H1 (cell line): ENCODE measurements at regions not wholly inside any gene's neighbourhood (a gene's known extent, or its start where the extent isn't known, plus 50 kb on each side); places are given as distances from the start of the nearest gene placed in this dataset.
"Not testable (repeated sequence)": the region's sequence is repeated elsewhere in the genome, so short reads cannot be mapped to it uniquely, and the experiment has no call there.

ENCODE experiments used
- CTCF ChIA-PET: fragments of 300-600 bp; sonication (Branson Sonifier 250); formaldehyde crosslinking; loops from one replicate; lab custom pipeline; 2021; ENCODE audit not compliant: partially characterized antibody; lab: Charles Lee
- POLR2A ChIA-PET: fragments of 300-600 bp; sonication (Branson Sonifier 250); formaldehyde crosslinking; loops from one replicate; lab custom pipeline; 2021; ENCODE audit warnings: inconsistent platforms; ENCODE audit not compliant: partially characterized antibody; lab: Charles Lee
- DNase-seq, 2 experiments: peaks; one replicate each; pipeline versions ENCODE4 v3.0.0 to v3.0.0-alpha.2; 2010 to 2022; ENCODE audit warnings: low spot score in 2 of 2, low read depth in 1 of 2, mixed read lengths in 1 of 2
- FAIRE-seq: peaks from 2 replicates; lab custom pipeline; 2011; peaks lifted over from hg19 to GRCh38; lab: Jason Lieb, UNC
- H2AFZ ChIP-seq: 2 replicates; pipeline ENCODE4 v1.8.1; 2012; ENCODE audit warnings: low read length, inconsistent platforms
- H2AK5ac ChIP-seq: 2 replicates; pipeline ENCODE4 v1.6.1; 2013; ENCODE audit warnings: low read depth, low read length
- H2BK120ac ChIP-seq: replicated peaks from 2 replicates; pipeline ENCODE3; 2013; ENCODE audit warnings: low read depth, low read length, inconsistent platforms
- H2BK12ac ChIP-seq: 2 replicates; pipeline ENCODE4 v1.6.1; 2013; ENCODE audit warnings: low read depth, low read length
- H2BK15ac ChIP-seq: 2 replicates; pipeline ENCODE4 v1.6.1; 2013; ENCODE audit warnings: low read length
- H2BK20ac ChIP-seq: 2 replicates; pipeline ENCODE4 v1.6.1; 2013; ENCODE audit warnings: low read length
- H2BK5ac ChIP-seq: 2 replicates; pipeline ENCODE4 v1.6.1; 2013; ENCODE audit warnings: low read depth, low read length
- H3K14ac ChIP-seq: 2 replicates; pipeline ENCODE4 v1.6.1; 2013; ENCODE audit warnings: inconsistent platforms; ENCODE audit not compliant: insufficient read length
- H3K18ac ChIP-seq: 2 replicates; pipeline ENCODE4 v1.6.1; 2013; ENCODE audit warnings: low read length; ENCODE audit errors: extremely low read depth
- H3K23ac ChIP-seq: 2 replicates; pipeline ENCODE4 v1.6.1; 2013; ENCODE audit warnings: inconsistent platforms; ENCODE audit not compliant: insufficient read length
- H3K23me2 ChIP-seq: 2 replicates; pipeline ENCODE4 v1.6.1; 2013; ENCODE audit warnings: low read depth, low read length
- H3K27ac ChIP-seq: 2 replicates; pipeline ENCODE4 v1.6.1; 2011; ENCODE audit warnings: low read depth, low read length, inconsistent platforms
- H3K27me3 ChIP-seq, 4 experiments: replicated peaks in 1 of 4; 1 replicate in 1 of 4; 2 replicates in 3 of 4; pipeline versions ENCODE4 v1.6.1 to v1.8.1; 2011 to 2013; ENCODE audit warnings: low read length in 3 of 4, mild to moderate bottlenecking in 3 of 4, inconsistent platforms in 2 of 4, mixed read lengths in 2 of 4, moderate library complexity in 1 of 4; ENCODE audit not compliant: control insufficient read depth in 3 of 4, insufficient read depth in 3 of 4; ENCODE audit errors: extremely low read depth in 1 of 4
- H3K36me3 ChIP-seq, 4 experiments: 2 replicates each; pipeline versions ENCODE4 v1.6.1 to v1.8.1; 2011 to 2013; ENCODE audit warnings: mild to moderate bottlenecking in 4 of 4, low read length in 3 of 4, moderate library complexity in 2 of 4, control low read depth in 1 of 4, inconsistent platforms in 1 of 4; ENCODE audit not compliant: insufficient read depth in 4 of 4, control insufficient read depth in 2 of 4
- H3K4ac ChIP-seq: replicated peaks from 2 replicates; pipeline ENCODE3; 2013; ENCODE audit warnings: low read length, low read depth, mixed read lengths, inconsistent platforms; ENCODE audit not compliant: insufficient read length
- H3K4me1 ChIP-seq, 4 experiments: replicated peaks in 1 of 4; 1 replicate in 1 of 4; 2 replicates in 3 of 4; pipeline versions ENCODE4 v1.6.1 to v1.8.1; 2011 to 2013; ENCODE audit warnings: low read length in 3 of 4, inconsistent platforms in 2 of 4, mixed read lengths in 1 of 4; ENCODE audit not compliant: insufficient read depth in 4 of 4, control insufficient read depth in 3 of 4
- H3K4me2 ChIP-seq, 2 experiments: 2 replicates each; pipeline versions ENCODE4 v1.6.1 to v1.8.1; 2011 to 2013; ENCODE audit warnings: low read depth in 2 of 2, low read length in 2 of 2, control low read depth in 1 of 2, inconsistent platforms in 1 of 2, mild to moderate bottlenecking in 1 of 2; ENCODE audit not compliant: insufficient read depth in 1 of 2
- H3K4me3 ChIP-seq, 4 experiments: fragments of 200-600, 300-600 bp in 1 of 4; sonication (generic), shearing (Covaris generic), sonication (Bioruptor Twin) in 1 of 4; 2 replicates each; pipeline versions ENCODE4 v1.5.1 to v1.8.1; 2011 to 2016; ENCODE audit warnings: low read length in 4 of 4, low read depth in 3 of 4, control low read depth in 2 of 4, inconsistent platforms in 2 of 4, mild to moderate bottlenecking in 2 of 4, mixed read lengths in 1 of 4, moderate library complexity in 1 of 4; ENCODE audit not compliant: insufficient read depth in 2 of 4; ENCODE audit errors: extremely low read depth in 1 of 4
- H3K56ac ChIP-seq: replicated peaks from 2 replicates; pipeline ENCODE3; 2013; ENCODE audit warnings: low read depth, mild to moderate bottlenecking, mixed read lengths, low read length, inconsistent platforms; ENCODE audit not compliant: insufficient read length
- H3K79me1 ChIP-seq: 2 replicates; pipeline ENCODE4 v1.6.1; 2013; ENCODE audit warnings: low read depth, low read length, control low read depth
- H3K79me2 ChIP-seq, 2 experiments: 2 replicates each; pipeline versions ENCODE4 v1.6.1 to v1.8.1; 2012 to 2013; ENCODE audit warnings: low read length in 2 of 2, mild to moderate bottlenecking in 2 of 2, inconsistent platforms in 1 of 2; ENCODE audit not compliant: insufficient read depth in 2 of 2, control insufficient read depth in 1 of 2
- H3K9ac ChIP-seq, 4 experiments: replicated peaks in 1 of 4; 1 replicate in 1 of 4; 2 replicates in 3 of 4; pipeline versions ENCODE4 v1.6.1 to v1.8.1; 2011 to 2013; ENCODE audit warnings: low read depth in 3 of 4, low read length in 3 of 4, control low read depth in 2 of 4, mild to moderate bottlenecking in 2 of 4, moderate library complexity in 2 of 4, inconsistent platforms in 1 of 4; ENCODE audit errors: extremely low read depth in 1 of 4
- H3K9me3 ChIP-seq, 2 experiments: 2 replicates each; pipeline versions ENCODE4 v1.6.1 to v1.8.1; 2012 to 2013; ENCODE audit warnings: mild to moderate bottlenecking in 2 of 2, moderate library complexity in 2 of 2, control low read depth in 1 of 2, inconsistent platforms in 1 of 2, low read depth in 1 of 2, low read length in 1 of 2, mixed read lengths in 1 of 2; ENCODE audit not compliant: insufficient read depth in 2 of 2
- H4K20me1 ChIP-seq, 2 experiments: replicated peaks in 1 of 2; 2 replicates each; pipeline versions ENCODE3 to v1.8.1; 2011 to 2013; ENCODE audit warnings: inconsistent platforms in 2 of 2, low read length in 2 of 2, mild to moderate bottlenecking in 1 of 2; ENCODE audit not compliant: insufficient read depth in 2 of 2, control insufficient read depth in 1 of 2
- H4K5ac ChIP-seq: 2 replicates; pipeline ENCODE4 v1.6.1; 2013; ENCODE audit warnings: low read length, low read depth, mixed read lengths, inconsistent platforms; ENCODE audit not compliant: insufficient read length
- H4K8ac ChIP-seq: 2 replicates; pipeline ENCODE4 v1.8.0; 2013; ENCODE audit warnings: mild to moderate bottlenecking, moderate library complexity, low read length, inconsistent platforms; ENCODE audit not compliant: insufficient read depth; ENCODE audit errors: extremely low read depth
- H4K91ac ChIP-seq: replicated peaks from 2 replicates; pipeline ENCODE3; 2013; ENCODE audit warnings: low read length, mixed read lengths, inconsistent platforms; ENCODE audit not compliant: insufficient read length
- WGBS, 2 experiments: shearing (Covaris generic) in 1 of 2; methylation state at CpG; one replicate each; pipeline versions ENCODE4 v1.1.6 to v1.1.7; 2013 to 2015; ENCODE audit warnings: low lambda C conversion rate in 2 of 2, mixed read lengths in 2 of 2, inconsistent platforms in 1 of 2, low coverage in 1 of 2, missing lambda C conversion rate in 1 of 2; ENCODE audit not compliant: insufficient replicate concordance in 2 of 2, insufficient coverage in 1 of 2, insufficient read length in 1 of 2; ENCODE audit errors: extremely low coverage in 1 of 2, missing lambda C conversion rate in 1 of 2; 5-methylcytosine and 5-hydroxymethylcytosine counted together

DNA sequence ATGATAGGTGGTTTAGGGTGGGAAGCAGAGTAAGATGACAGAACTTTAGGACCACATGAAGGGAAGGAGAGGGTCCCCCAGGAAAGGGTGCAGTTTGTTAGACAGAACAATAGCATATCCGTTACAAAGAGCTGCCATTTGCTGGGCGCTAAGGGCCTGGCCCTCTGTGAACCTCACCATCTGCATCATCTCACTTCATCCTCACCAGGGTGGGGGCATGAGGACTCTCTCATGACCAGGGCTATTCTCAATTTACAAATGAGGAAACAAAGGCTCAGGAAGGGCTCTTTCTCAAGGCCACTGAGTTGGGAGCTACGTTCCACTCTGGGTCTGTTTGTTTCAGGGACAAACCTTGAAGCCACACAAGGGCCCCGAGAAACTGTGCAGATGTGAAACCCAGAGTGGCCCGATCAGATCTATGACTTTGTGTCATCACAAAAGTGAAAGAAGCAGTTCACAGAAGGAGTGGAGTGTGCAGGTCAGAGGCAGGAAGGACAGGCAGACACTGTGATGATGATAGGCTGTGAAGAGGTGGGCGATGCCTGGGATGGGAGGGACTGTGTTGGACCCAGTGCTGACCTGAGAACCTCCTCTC is 304.8 kb upstream of the PLGLB2 start:
- not testable (repeated sequence) for H3K14ac ChIP-seq, FAIRE-seq

DNA sequence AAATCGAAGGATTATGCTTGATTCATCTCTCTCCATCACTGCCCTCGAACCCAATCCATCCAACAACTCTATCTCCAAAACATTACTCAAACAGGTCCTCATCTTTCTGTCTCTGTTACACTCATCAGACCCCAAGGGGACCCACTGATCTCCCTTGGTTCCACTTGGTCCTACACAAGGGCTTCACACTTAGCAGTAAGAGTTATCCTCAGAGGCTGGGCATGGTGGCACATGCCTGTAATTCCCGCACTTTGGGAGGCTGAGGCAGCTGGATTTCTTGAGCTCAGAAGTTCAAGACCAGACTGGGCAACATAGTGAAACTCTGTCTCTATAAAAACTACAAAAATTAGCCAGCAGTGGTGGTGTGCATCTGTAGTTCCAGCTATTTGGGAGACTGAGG is 302.9 kb upstream of the PLGLB2 start:
- H3K23me2 ChIP-seq, H2BK15ac ChIP-seq, H3K27me3 ChIP-seq, H4K91ac ChIP-seq, H3K4me2 ChIP-seq, CTCF ChIA-PET, H3K23ac ChIP-seq, H3K18ac ChIP-seq, H3K56ac ChIP-seq, H4K5ac ChIP-seq, H3K27ac ChIP-seq, POLR2A ChIA-PET, DNase-seq, H2BK120ac ChIP-seq, H2BK20ac ChIP-seq, H4K20me1 ChIP-seq, FAIRE-seq, H3K4me3 ChIP-seq, H2AK5ac ChIP-seq, H3K14ac ChIP-seq, H4K8ac ChIP-seq, H2BK5ac ChIP-seq, H3K4me1 ChIP-seq, H3K4ac ChIP-seq, H3K79me1 ChIP-seq, H3K9me3 ChIP-seq, H3K79me2 ChIP-seq, H3K36me3 ChIP-seq, H3K9ac ChIP-seq, H2BK12ac ChIP-seq, H2AFZ ChIP-seq: not testable (repeated sequence)
- 84% methylated on average over 3 of the region's 3 CpGs; no CpG with 5 or more reads in 1 of the 2 experiments for WGBS, 2 experiments

More for the DNA sequence above, 304.8 kb upstream of the PLGLB2 start:
- DNase-seq, POLR2A ChIA-PET, H3K4me3 ChIP-seq, H3K4ac ChIP-seq, H4K8ac ChIP-seq, H3K79me2 ChIP-seq, H3K4me2 ChIP-seq, H3K9me3 ChIP-seq, H4K5ac ChIP-seq, H2BK20ac ChIP-seq, H3K36me3 ChIP-seq, H2BK12ac ChIP-seq, H3K27me3 ChIP-seq, H3K9ac ChIP-seq, H3K79me1 ChIP-seq, H3K27ac ChIP-seq, H2AK5ac ChIP-seq, H4K91ac ChIP-seq, H2BK15ac ChIP-seq, H3K56ac ChIP-seq, H2AFZ ChIP-seq, H3K23ac ChIP-seq, H3K23me2 ChIP-seq, CTCF ChIA-PET, H2BK120ac ChIP-seq, H2BK5ac ChIP-seq, H4K20me1 ChIP-seq, H3K4me1 ChIP-seq, H3K18ac ChIP-seq: not testable (repeated sequence)
- WGBS, 2 experiments = 87% methylated on average over 5 of the region's 6 CpGs; no CpG with 5 or more reads in 1 of the 2 experiments
